ENCODE measurements at regions not wholly inside any gene's neighbourhood (a gene's known extent, or its start where the extent isn't known, plus 50 kb on each side); places are given as distances from the start of the nearest gene placed in this dataset.

- intact Hi-C loops (cut with micrococcal nuclease): loop anchor here (10.0 kb wide), 1 partner anchor 63 kb away; no protein-coding TSS in a partner anchor
- no peak overlapping the region for H3K4me3 Mint-ChIP-seq
- no peaks in the 10 kb centered on the region for H3K36me3 Mint-ChIP-seq
- POLR2A ChIA-PET: interaction anchor here (0.6 kb wide), 1 partner anchor 174 kb away, joined by 3 read pairs; no protein-coding TSS in a partner anchor
- DNase-seq: no peak
- H3K27me3 Mint-ChIP-seq: no peaks in the 10 kb centered on the region
- CTCF ChIA-PET: interaction anchor here (0.6 kb wide), 1 partner anchor 503 kb away, joined by 3 read pairs; no protein-coding TSS in a partner anchor
- no peak overlapping the region for H3K27ac Mint-ChIP-seq
- H3K4me1 Mint-ChIP-seq (ENCODE audit: low read depth): peaks cover 10% of the 10 kb centered on the region
- H3K9me3 Mint-ChIP-seq: no peaks in the 10 kb centered on the region
Observed at GRCh38 chr17:15891318-15891717, 53.6 kb upstream of the ADORA2B start.

GRCh38 chr17:15892244-15892643, 52.7 kb upstream of the ADORA2B start:
- Mint-ChIP-seq H3K36me3 (no peaks in the 10 kb centered on the region), H3K27ac (no peak overlapping the region), H3K9me3 (no peaks in the 10 kb centered on the region), H3K4me3 (no peak overlapping the region), H3K27me3 (no peaks in the 10 kb centered on the region), H3K4me1 (ENCODE audit: low read depth) (peaks cover 6% of the 10 kb centered on the region)
- ChIA-PET CTCF (no interaction called here), POLR2A (no interaction called here)
- intact Hi-C loops (cut with micrococcal nuclease): loop anchor here (10.0 kb wide), 1 partner anchor 63 kb away; no protein-coding TSS in a partner anchor
- no peak for DNase-seq

- Mint-ChIP-seq H3K27me3 (no peaks in the 10 kb centered on the region), H3K9me3 (no peaks in the 10 kb centered on the region), H3K4me3 (no peak overlapping the region), H3K4me1 (ENCODE audit: low read depth) (peaks cover 11% of the 10 kb centered on the region), H3K27ac (no peak overlapping the region), H3K36me3 (no peaks in the 10 kb centered on the region)
- CTCF ChIA-PET: no interaction called here
- POLR2A ChIA-PET: no interaction called here
- DNase-seq: no peak
- intact Hi-C loops (cut with micrococcal nuclease): loop anchor here (10.0 kb wide), 1 partner anchor 62 kb away; no protein-coding TSS in a partner anchor
Observed at GRCh38 chr17:15892731-15893657, 51.9 kb upstream of the ADORA2B start.

GRCh38 chr17:15893658-15894024, 51.3 kb upstream of the ADORA2B start:
- intact Hi-C loops (cut with micrococcal nuclease): loop anchor here (10.0 kb wide), 1 partner anchor 61 kb away; no protein-coding TSS in a partner anchor
- peaks cover 11% of the 10 kb centered on the region for H3K4me1 Mint-ChIP-seq (ENCODE audit: low read depth)
- ChIA-PET CTCF (no interaction called here), POLR2A (interaction anchor here (1.5 kb wide), 1 partner anchor 10 kb away, joined by 5 read pairs; no protein-coding TSS in a partner anchor)
- no peaks in the 10 kb centered on the region for H3K27me3 Mint-ChIP-seq
- H3K36me3 Mint-ChIP-seq: no peaks in the 10 kb centered on the region
- no peak overlapping the region for H3K4me3 Mint-ChIP-seq
- no peaks in the 10 kb centered on the region for H3K9me3 Mint-ChIP-seq
- no peak for DNase-seq
- no peak overlapping the region for H3K27ac Mint-ChIP-seq

GRCh38 chr17:15894258-15894657, 50.7 kb upstream of the ADORA2B start:
- H3K27ac Mint-ChIP-seq: no peak overlapping the region
- H3K36me3 Mint-ChIP-seq: no peaks in the 10 kb centered on the region
- ChIA-PET POLR2A (interaction anchor here (1.5 kb wide), 1 partner anchor 10 kb away, joined by 5 read pairs; no protein-coding TSS in a partner anchor), CTCF (no interaction called here)
- no peaks in the 10 kb centered on the region for H3K27me3 Mint-ChIP-seq
- intact Hi-C loops (cut with micrococcal nuclease): loop anchor here (10.0 kb wide), 1 partner anchor 61 kb away; no protein-coding TSS in a partner anchor
- no peak for DNase-seq
- H3K4me1 Mint-ChIP-seq (ENCODE audit: low read depth): peaks cover 11% of the 10 kb centered on the region
- H3K9me3 Mint-ChIP-seq: no peaks in the 10 kb centered on the region
- H3K4me3 Mint-ChIP-seq: no peak overlapping the region

- H3K27ac Mint-ChIP-seq: no peak overlapping the region
- CTCF ChIA-PET: no interaction called here
- POLR2A ChIA-PET: interaction anchor here (1.5 kb wide), 1 partner anchor 11 kb away, joined by 5 read pairs; no protein-coding TSS in a partner anchor
- no peaks in the 10 kb centered on the region for H3K27me3 Mint-ChIP-seq
- intact Hi-C loops (cut with micrococcal nuclease): loop anchor here (10.0 kb wide), 1 partner anchor 60 kb away; no protein-coding TSS in a partner anchor
- H3K4me3 Mint-ChIP-seq: no peak overlapping the region
- H3K9me3 Mint-ChIP-seq: peaks cover 3% of the 10 kb centered on the region
- peaks cover 11% of the 10 kb centered on the region for H3K4me1 Mint-ChIP-seq (ENCODE audit: low read depth)
- DNase-seq: no peak
- peaks cover 2% of the 10 kb centered on the region for H3K36me3 Mint-ChIP-seq
Observed at GRCh38 chr17:15894913-15895658, 49.8 kb upstream of the ADORA2B start.

Data from activated CD4-positive, alpha-beta memory T cell treated with anti-CD3 and anti-CD28 coated beads for 36 hours (primary cell).